ENCODE measurements at regions not wholly inside any gene's neighbourhood (a gene's known extent, or its start where the extent isn't known, plus 50 kb on each side); places are given as distances from the start of the nearest gene placed in this dataset.

- Histone ChIP-seq H3K4me1 (no peaks in the 10 kb centered on the region), H3K36me3 (no peaks in the 10 kb centered on the region), H3K9me3 (no peaks in the 10 kb centered on the region), H3K4me3 (no peak overlapping the region), H3K27ac (no peak overlapping the region), H3K27me3 (no peaks in the 10 kb centered on the region)
- DNase-seq: peak in 1 of 2 donors; percentile 32
- intact Hi-C loops (cut with DNase I; ENCODE audit: low total_unique reads): no loop called here
- no peak for TF ChIP-seq POLR2A (IDR thresholded peaks at IDR 0.05)
- TF ChIP-seq CTCF (IDR thresholded peaks at IDR 0.05): no peak
Measured at GRCh38 chr6:73923905-73924485, 228.0 kb downstream of the CD109 start.

- H3K27ac ChIP-seq: no peak overlapping the region
- peaks cover 0 to 4% of the 10 kb centered on the region in 2 donors for H3K4me1 ChIP-seq
- H3K36me3 ChIP-seq: no peaks in the 10 kb centered on the region
- no peak for TF ChIP-seq POLR2A (IDR thresholded peaks at IDR 0.05)
- no peak for TF ChIP-seq CTCF (IDR thresholded peaks at IDR 0.05)
- H3K27me3 ChIP-seq: no peaks in the 10 kb centered on the region
- DNase-seq: no peak
- H3K9me3 ChIP-seq: peaks cover 0 to 14% of the 10 kb centered on the region in 2 donors
- no peak overlapping the region for H3K4me3 ChIP-seq
- intact Hi-C loops (cut with DNase I; ENCODE audit: low total_unique reads): no loop called here
Measured at GRCh38 chr6:73903155-73903554, 207.2 kb downstream of the CD109 start.

GRCh38 chr6:73901986-73902385 lies 206.0 kb downstream of the CD109 start:
- peaks cover 0 to 4% of the 10 kb centered on the region in 2 donors for H3K4me1 ChIP-seq
- intact Hi-C loops (cut with DNase I; ENCODE audit: low total_unique reads): no loop called here
- peaks cover 0 to 14% of the 10 kb centered on the region in 2 donors for H3K9me3 ChIP-seq
- H3K4me3 ChIP-seq: no peak overlapping the region
- no peaks in the 10 kb centered on the region for H3K27me3 ChIP-seq
- TF ChIP-seq POLR2A (IDR thresholded peaks at IDR 0.05): no peak
- H3K36me3 ChIP-seq: no peaks in the 10 kb centered on the region
- no peak for DNase-seq
- no peak overlapping the region for H3K27ac ChIP-seq

GRCh38 chr6:73901311-73901710 lies 205.3 kb downstream of the CD109 start:
- Histone ChIP-seq H3K4me3 (no peak overlapping the region), H3K36me3 (no peaks in the 10 kb centered on the region), H3K27ac (no peak overlapping the region), H3K27me3 (no peaks in the 10 kb centered on the region), H3K9me3 (peaks cover 0 to 14% of the 10 kb centered on the region in 2 donors), H3K4me1 (peaks cover 0 to 4% of the 10 kb centered on the region in 2 donors)
- DNase-seq: no peak
- intact Hi-C loops (cut with DNase I; ENCODE audit: low total_unique reads): no loop called here
- no peak for TF ChIP-seq POLR2A (IDR thresholded peaks at IDR 0.05)
- TF ChIP-seq CTCF (IDR thresholded peaks at IDR 0.05): no peak

- peak overlapping the region in 1 of 2 donors; percentile 67 for H3K27ac ChIP-seq
- H3K4me1 ChIP-seq: peaks cover 0 to 4% of the 10 kb centered on the region in 2 donors
- H3K36me3 ChIP-seq: no peaks in the 10 kb centered on the region
- H3K4me3 ChIP-seq: no peak overlapping the region
- intact Hi-C loops (cut with DNase I; ENCODE audit: low total_unique reads): no loop called here
- no peaks in the 10 kb centered on the region for H3K27me3 ChIP-seq
- no peak for DNase-seq
- H3K9me3 ChIP-seq: peaks cover 0 to 10% of the 10 kb centered on the region in 2 donors
- TF ChIP-seq CTCF (IDR thresholded peaks at IDR 0.05) (peak in 2 of 4 experiments; percentile 6 to 17), POLR2A (IDR thresholded peaks at IDR 0.05) (no peak)
Measured at GRCh38 chr6:73898599-73898998, 202.6 kb downstream of the CD109 start.

- Histone ChIP-seq H3K4me3 (no peak overlapping the region), H3K27me3 (no peaks in the 10 kb centered on the region), H3K4me1 (no peaks in the 10 kb centered on the region), H3K9me3 (no peaks in the 10 kb centered on the region), H3K27ac (no peak overlapping the region), H3K36me3 (no peaks in the 10 kb centered on the region)
- intact Hi-C loops (cut with DNase I; ENCODE audit: low total_unique reads): no loop called here
- TF ChIP-seq CTCF (IDR thresholded peaks at IDR 0.05) (no peak), POLR2A (IDR thresholded peaks at IDR 0.05) (no peak)
- no peak for DNase-seq
Measured at GRCh38 chr6:73893696-73894095, 197.7 kb downstream of the CD109 start.

All from uterus (tissue), 3 donors.